ENCODE measurements at regions not wholly inside any gene's neighbourhood (a gene's known extent, or its start where the extent isn't known, plus 50 kb on each side); places are given as distances from the start of the nearest gene placed in this dataset.

DNA sequence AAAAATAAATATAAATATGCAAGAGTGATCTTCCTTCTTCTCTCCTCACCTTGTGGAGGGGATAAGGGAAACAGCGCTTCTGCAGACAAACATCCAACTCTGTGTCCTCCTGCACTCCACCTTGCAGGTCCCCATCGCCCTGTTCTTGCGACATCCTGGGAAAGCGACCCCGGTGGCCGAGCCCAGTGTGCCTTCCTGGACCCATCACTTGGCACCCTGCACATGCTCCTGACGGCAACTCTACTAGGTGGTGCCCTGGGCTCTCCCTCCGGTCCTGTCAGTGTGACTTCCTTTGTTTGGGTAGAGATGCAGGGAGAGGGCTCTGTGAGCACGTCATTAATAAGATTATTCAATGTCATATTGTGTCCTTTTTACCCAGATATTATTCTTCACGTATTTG is 266.0 kb upstream of the ADAMTS16 start:
- Histone ChIP-seq H3K27me3 (ENCODE audit: control insufficient read depth in 2 of 2, insufficient read depth in 2 of 2, low read length in 2 of 2) (no peaks in the 10 kb centered on the region), H3K4me1 (ENCODE audit: control insufficient read depth in 2 of 2, insufficient read depth in 2 of 2, low read length in 2 of 2) (no peaks in the 10 kb centered on the region), H3K36me3 (ENCODE audit: control insufficient read depth in 2 of 2, insufficient read depth in 2 of 2, low read length in 2 of 2) (no peaks in the 10 kb centered on the region), H3K4me3 (ENCODE audit: low read length in 2 of 2) (no peak overlapping the region), H3K27ac (ENCODE audit: low read depth in 2 of 2, low read length in 2 of 2) (no peak overlapping the region), H3K9me3 (ENCODE audit: control insufficient read depth in 2 of 2, low read length in 2 of 2) (no peaks in the 10 kb centered on the region), H3K9ac (ENCODE audit: low read depth in 1 of 2, low read length in 2 of 2) (no peak overlapping the region)

DNA sequence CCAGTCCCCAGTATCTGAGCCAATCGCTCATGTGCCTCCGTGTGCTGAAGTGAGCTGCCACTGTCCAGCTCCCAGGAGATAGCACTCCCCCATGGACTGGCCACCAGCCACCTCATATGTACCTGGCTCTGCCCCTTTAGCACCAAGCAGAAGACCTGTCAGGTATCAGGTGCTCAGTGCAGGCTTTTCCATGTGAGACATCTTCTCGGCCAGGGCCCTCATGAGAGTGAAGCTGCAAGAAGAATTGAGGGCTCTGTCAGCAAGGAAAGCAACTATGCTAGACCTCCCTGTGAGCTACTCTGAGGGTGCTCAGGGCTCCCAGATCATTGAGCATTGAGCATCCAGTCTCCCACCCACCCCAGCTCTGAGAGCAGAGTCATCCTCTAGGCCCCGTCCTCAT is 264.2 kb upstream of the ADAMTS16 start:
- Histone ChIP-seq H3K36me3 (ENCODE audit: control insufficient read depth in 2 of 2, insufficient read depth in 2 of 2, low read length in 2 of 2) (no peaks in the 10 kb centered on the region), H3K27ac (ENCODE audit: low read depth in 2 of 2, low read length in 2 of 2) (no peak overlapping the region), H3K27me3 (ENCODE audit: control insufficient read depth in 2 of 2, insufficient read depth in 2 of 2, low read length in 2 of 2) (no peaks in the 10 kb centered on the region), H3K9me3 (ENCODE audit: control insufficient read depth in 2 of 2, low read length in 2 of 2) (no peaks in the 10 kb centered on the region), H3K4me1 (ENCODE audit: control insufficient read depth in 2 of 2, insufficient read depth in 2 of 2, low read length in 2 of 2) (no peaks in the 10 kb centered on the region), H3K4me3 (ENCODE audit: low read length in 2 of 2) (no peak overlapping the region), H3K9ac (ENCODE audit: low read depth in 1 of 2, low read length in 2 of 2) (no peak overlapping the region)

DNA sequence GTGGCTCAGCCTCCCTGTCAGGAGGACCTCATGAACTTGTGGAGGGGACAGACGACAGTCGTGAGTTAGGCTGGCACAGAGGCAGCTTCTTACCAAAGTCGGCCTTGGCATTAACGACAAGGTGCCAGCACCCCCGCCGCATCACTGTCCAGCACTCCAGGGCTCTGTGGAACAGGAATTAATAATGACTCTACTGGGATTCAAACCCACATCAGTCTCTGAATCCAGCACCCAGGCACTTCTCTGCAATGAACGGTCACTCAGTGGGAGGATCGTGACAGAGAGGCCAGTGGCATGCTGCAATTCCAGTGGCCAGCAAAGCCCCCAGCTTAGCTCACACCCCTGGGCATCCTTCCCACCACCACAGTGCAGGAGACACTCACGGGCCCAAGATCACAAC is 263.3 kb upstream of the ADAMTS16 start:
- Histone ChIP-seq H3K36me3 (ENCODE audit: control insufficient read depth in 2 of 2, insufficient read depth in 2 of 2, low read length in 2 of 2) (no peaks in the 10 kb centered on the region), H3K4me1 (ENCODE audit: control insufficient read depth in 2 of 2, insufficient read depth in 2 of 2, low read length in 2 of 2) (no peaks in the 10 kb centered on the region)

DNA sequence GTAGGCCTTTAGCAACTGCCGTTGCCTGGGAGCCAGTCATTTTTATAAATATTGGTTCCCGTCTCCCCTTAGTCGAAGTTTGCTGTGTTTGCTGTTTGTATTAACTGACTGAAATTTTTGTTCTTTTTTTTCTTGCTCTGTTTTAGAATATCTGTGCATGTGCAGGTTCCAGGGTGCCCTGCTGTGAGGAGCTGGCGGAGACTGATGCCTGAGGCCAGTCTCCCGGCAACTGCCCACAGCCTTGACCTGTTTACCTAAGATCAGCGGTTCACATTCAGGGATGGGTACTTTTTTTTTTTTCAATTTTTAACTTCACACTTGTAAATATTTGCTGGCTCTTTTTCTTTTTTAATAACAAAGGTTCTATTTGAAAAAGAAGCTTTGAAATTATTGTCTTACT is 262.6 kb upstream of the ADAMTS16 start:
- Histone ChIP-seq H3K4me3 (ENCODE audit: low read length in 2 of 2) (no peak overlapping the region), H3K27me3 (ENCODE audit: control insufficient read depth in 2 of 2, insufficient read depth in 2 of 2, low read length in 2 of 2) (no peaks in the 10 kb centered on the region), H3K27ac (ENCODE audit: low read depth in 2 of 2, low read length in 2 of 2) (no peak overlapping the region), H3K9me3 (ENCODE audit: control insufficient read depth in 2 of 2, low read length in 2 of 2) (no peaks in the 10 kb centered on the region), H3K36me3 (ENCODE audit: control insufficient read depth in 2 of 2, insufficient read depth in 2 of 2, low read length in 2 of 2) (no peaks in the 10 kb centered on the region), H3K4me1 (ENCODE audit: control insufficient read depth in 2 of 2, insufficient read depth in 2 of 2, low read length in 2 of 2) (no peaks in the 10 kb centered on the region), H3K9ac (ENCODE audit: low read depth in 1 of 2, low read length in 2 of 2) (no peak overlapping the region)

More for the DNA sequence above, 263.3 kb upstream of the ADAMTS16 start:
- no peak overlapping the region for H3K4me3 ChIP-seq (ENCODE audit: low read length in 2 of 2)
- H3K27ac ChIP-seq (ENCODE audit: low read depth in 2 of 2, low read length in 2 of 2) = no peak overlapping the region
- H3K9me3 ChIP-seq (ENCODE audit: control insufficient read depth in 2 of 2, low read length in 2 of 2) = no peaks in the 10 kb centered on the region
- no peaks in the 10 kb centered on the region for H3K27me3 ChIP-seq (ENCODE audit: control insufficient read depth in 2 of 2, insufficient read depth in 2 of 2, low read length in 2 of 2)
- no peak overlapping the region for H3K9ac ChIP-seq (ENCODE audit: low read depth in 1 of 2, low read length in 2 of 2)

DNA sequence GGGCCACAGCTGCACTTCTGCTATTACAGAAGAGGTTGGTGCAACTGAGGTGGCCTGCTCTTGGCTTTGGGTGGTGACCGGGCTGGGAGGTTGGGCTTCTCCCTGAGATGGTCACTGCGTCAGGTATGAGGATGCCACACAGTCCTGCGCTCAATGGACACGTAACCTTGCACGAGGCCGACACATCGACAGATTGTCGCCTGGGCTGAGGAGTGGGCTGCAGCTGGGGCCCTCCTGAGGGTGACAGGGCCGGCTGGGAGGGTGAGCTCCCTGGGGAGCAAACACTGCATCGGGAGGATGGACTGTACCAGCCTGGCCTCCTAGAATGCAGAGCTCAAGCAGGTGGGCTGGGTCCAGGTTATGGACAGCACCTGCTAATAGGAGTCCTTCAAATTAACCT is 261.1 kb upstream of the ADAMTS16 start:
- H3K9me3 ChIP-seq (ENCODE audit: control insufficient read depth in 2 of 2, low read length in 2 of 2) = no peaks in the 10 kb centered on the region
- no peaks in the 10 kb centered on the region for H3K36me3 ChIP-seq (ENCODE audit: control insufficient read depth in 2 of 2, insufficient read depth in 2 of 2, low read length in 2 of 2)
- no peak overlapping the region for H3K9ac ChIP-seq (ENCODE audit: low read depth in 1 of 2, low read length in 2 of 2)
- no peaks in the 10 kb centered on the region for H3K4me1 ChIP-seq (ENCODE audit: control insufficient read depth in 2 of 2, insufficient read depth in 2 of 2, low read length in 2 of 2)
- H3K27ac ChIP-seq (ENCODE audit: low read depth in 2 of 2, low read length in 2 of 2) = no peak overlapping the region
- H3K27me3 ChIP-seq (ENCODE audit: control insufficient read depth in 2 of 2, insufficient read depth in 2 of 2, low read length in 2 of 2) = no peaks in the 10 kb centered on the region
- no peak overlapping the region for H3K4me3 ChIP-seq (ENCODE audit: low read length in 2 of 2)

DNA sequence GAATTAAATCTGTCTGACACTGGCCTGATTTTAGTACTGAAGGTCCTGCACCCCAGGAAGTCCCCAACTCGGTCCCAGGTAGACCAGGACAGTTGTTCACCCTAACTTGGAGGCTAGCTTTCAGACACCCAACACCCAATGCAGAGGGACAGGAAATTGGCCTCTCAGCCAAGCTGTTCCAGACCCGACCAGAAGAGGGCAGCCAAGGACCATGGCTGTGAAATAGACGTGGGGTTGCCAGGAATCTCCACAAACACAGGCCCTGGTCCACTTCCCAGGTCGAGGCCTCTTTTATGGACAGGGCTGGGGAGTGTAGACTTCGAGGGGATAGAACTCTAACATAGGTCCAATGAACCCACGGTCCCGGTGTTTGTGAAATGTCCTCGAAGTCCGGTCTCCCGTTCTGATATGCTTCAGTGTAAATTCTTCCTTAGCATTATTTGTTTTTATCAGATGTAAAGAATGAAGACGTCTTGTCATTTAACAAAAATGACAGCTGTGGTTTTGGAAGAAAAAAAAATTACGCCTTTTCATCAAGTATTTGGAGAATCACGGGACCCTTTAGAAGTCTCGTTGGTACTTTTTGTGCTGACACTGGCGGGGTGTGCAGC is 260.3 kb upstream of the ADAMTS16 start:
- H3K4me3 ChIP-seq (ENCODE audit: low read length in 2 of 2) = no peak overlapping the region
- H3K9ac ChIP-seq (ENCODE audit: low read depth in 1 of 2, low read length in 2 of 2) = no peak overlapping the region
- no peak overlapping the region for H3K27ac ChIP-seq (ENCODE audit: low read depth in 2 of 2, low read length in 2 of 2)
- no peaks in the 10 kb centered on the region for H3K4me1 ChIP-seq (ENCODE audit: control insufficient read depth in 2 of 2, insufficient read depth in 2 of 2, low read length in 2 of 2)
- no peaks in the 10 kb centered on the region for H3K36me3 ChIP-seq (ENCODE audit: control insufficient read depth in 2 of 2, insufficient read depth in 2 of 2, low read length in 2 of 2)
- H3K27me3 ChIP-seq (ENCODE audit: control insufficient read depth in 2 of 2, insufficient read depth in 2 of 2, low read length in 2 of 2) = no peaks in the 10 kb centered on the region
- H3K9me3 ChIP-seq (ENCODE audit: control insufficient read depth in 2 of 2, low read length in 2 of 2) = no peaks in the 10 kb centered on the region

DNA sequence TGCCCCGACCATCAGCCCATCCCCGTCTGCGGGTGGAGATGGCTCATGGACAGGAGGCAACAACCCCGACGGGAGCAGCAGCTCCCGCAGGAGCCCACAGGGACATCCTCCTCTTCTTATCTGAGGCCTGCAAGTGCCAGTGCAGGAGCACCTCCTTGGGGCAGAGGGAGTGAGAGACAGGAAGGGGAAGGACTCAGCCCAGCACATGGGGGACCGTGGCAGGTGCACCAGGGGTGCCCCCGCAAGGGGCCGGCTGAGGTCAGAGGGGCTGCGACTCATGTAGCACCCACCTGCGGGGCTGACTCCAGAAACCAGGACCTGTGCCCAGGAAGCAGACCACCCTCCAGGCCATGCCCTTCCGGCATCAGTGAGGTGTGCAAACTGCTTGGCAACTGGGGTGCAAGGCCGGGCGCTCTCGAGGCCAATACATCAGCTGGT is 259.8 kb upstream of the ADAMTS16 start:
- Histone ChIP-seq H3K27ac (ENCODE audit: low read depth in 2 of 2, low read length in 2 of 2) (no peak overlapping the region), H3K36me3 (ENCODE audit: control insufficient read depth in 2 of 2, insufficient read depth in 2 of 2, low read length in 2 of 2) (no peaks in the 10 kb centered on the region), H3K9ac (ENCODE audit: low read depth in 1 of 2, low read length in 2 of 2) (no peak overlapping the region), H3K9me3 (ENCODE audit: control insufficient read depth in 2 of 2, low read length in 2 of 2) (no peaks in the 10 kb centered on the region), H3K4me1 (ENCODE audit: control insufficient read depth in 2 of 2, insufficient read depth in 2 of 2, low read length in 2 of 2) (no peaks in the 10 kb centered on the region), H3K4me3 (ENCODE audit: low read length in 2 of 2) (no peak overlapping the region), H3K27me3 (ENCODE audit: control insufficient read depth in 2 of 2, insufficient read depth in 2 of 2, low read length in 2 of 2) (no peaks in the 10 kb centered on the region)

DNA sequence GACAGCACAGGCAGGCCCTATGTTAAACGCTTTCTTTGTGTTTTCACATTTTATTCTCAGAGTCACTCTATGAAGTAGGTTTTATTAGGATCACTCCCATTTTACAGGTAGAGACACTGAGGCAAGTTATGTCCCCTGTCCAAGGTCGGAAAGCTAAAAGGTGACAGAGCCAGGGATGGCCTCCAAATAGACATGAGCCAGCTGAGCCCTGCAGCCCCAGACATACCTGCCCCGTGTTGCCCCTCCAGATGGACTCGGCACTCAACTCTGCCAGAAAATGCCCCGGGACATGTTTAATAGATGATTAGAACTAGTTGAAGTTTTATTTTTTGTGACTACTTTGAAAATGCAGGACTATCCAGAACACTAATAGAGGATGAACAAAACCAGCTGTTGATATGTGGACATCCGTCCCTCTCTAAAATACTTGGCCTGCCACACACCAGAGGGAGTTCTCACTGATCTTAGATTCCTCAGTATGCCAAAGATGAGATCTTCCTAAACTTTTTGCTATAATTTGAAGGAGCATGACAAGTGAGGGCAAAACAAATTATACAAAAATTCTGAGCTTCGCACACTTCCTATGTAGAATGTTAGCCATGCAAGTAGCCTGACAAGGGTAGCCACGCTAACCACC is 258.6 kb upstream of the ADAMTS16 start:
- H3K4me3 ChIP-seq (ENCODE audit: low read length in 2 of 2) = no peak overlapping the region
- H3K27ac ChIP-seq (ENCODE audit: low read depth in 2 of 2, low read length in 2 of 2) = no peak overlapping the region
- no peaks in the 10 kb centered on the region for H3K4me1 ChIP-seq (ENCODE audit: control insufficient read depth in 2 of 2, insufficient read depth in 2 of 2, low read length in 2 of 2)
- no peaks in the 10 kb centered on the region for H3K27me3 ChIP-seq (ENCODE audit: control insufficient read depth in 2 of 2, insufficient read depth in 2 of 2, low read length in 2 of 2)
- no peaks in the 10 kb centered on the region for H3K9me3 ChIP-seq (ENCODE audit: control insufficient read depth in 2 of 2, low read length in 2 of 2)
- no peaks in the 10 kb centered on the region for H3K36me3 ChIP-seq (ENCODE audit: control insufficient read depth in 2 of 2, insufficient read depth in 2 of 2, low read length in 2 of 2)
- no peak overlapping the region for H3K9ac ChIP-seq (ENCODE audit: low read depth in 1 of 2, low read length in 2 of 2)

DNA sequence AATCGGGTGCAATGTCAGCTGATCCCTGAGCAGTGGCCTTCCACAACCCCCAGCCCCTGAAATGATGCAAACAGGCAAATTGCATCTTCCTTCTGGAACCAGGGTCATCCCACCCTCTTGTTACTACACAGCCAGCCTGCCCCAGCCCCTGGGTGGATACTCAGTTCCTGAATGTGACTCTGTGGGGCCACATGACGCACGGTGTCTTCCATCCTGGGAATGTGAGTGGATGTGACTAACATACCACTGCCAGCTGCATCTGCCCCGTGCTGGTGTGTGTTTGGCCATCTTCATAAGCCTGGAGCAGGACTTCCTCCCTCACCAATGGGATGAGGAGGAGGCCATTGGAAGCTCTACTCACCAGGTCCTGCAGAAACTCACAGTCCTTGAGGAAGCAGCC is 257.9 kb upstream of the ADAMTS16 start:
- H3K27me3 ChIP-seq (ENCODE audit: control insufficient read depth in 2 of 2, insufficient read depth in 2 of 2, low read length in 2 of 2) = no peaks in the 10 kb centered on the region
- no peak overlapping the region for H3K27ac ChIP-seq (ENCODE audit: low read depth in 2 of 2, low read length in 2 of 2)
- H3K4me1 ChIP-seq (ENCODE audit: control insufficient read depth in 2 of 2, insufficient read depth in 2 of 2, low read length in 2 of 2) = no peaks in the 10 kb centered on the region
- no peaks in the 10 kb centered on the region for H3K9me3 ChIP-seq (ENCODE audit: control insufficient read depth in 2 of 2, low read length in 2 of 2)
- no peak overlapping the region for H3K9ac ChIP-seq (ENCODE audit: low read depth in 1 of 2, low read length in 2 of 2)
- H3K36me3 ChIP-seq (ENCODE audit: control insufficient read depth in 2 of 2, insufficient read depth in 2 of 2, low read length in 2 of 2) = no peaks in the 10 kb centered on the region
- H3K4me3 ChIP-seq (ENCODE audit: low read length in 2 of 2) = no peak overlapping the region

DNA sequence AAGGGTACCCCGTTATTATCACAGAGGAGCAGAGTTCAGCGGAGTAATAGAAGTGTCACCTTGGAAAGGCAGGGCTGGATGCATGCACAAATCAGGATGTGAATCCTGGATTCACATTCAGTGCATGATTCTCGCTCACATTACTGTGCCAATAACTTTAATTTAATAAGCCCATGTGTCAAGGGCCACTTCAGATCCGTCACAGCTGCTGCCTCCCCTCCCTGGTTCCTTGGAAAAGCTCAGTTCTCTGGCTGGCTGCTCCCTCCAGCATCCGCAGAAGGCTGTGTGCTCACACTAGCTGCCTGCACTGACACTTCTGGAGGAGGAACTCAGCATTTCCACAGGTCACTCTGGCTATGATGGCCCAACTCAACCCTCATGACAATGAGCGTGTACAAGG is 256.8 kb upstream of the ADAMTS16 start:
- H3K36me3 ChIP-seq (ENCODE audit: control insufficient read depth in 2 of 2, insufficient read depth in 2 of 2, low read length in 2 of 2) = no peaks in the 10 kb centered on the region

More for the DNA sequence above, 256.8 kb upstream of the ADAMTS16 start:
- H3K27ac ChIP-seq (ENCODE audit: low read depth in 2 of 2, low read length in 2 of 2) = no peak overlapping the region
- no peaks in the 10 kb centered on the region for H3K4me1 ChIP-seq (ENCODE audit: control insufficient read depth in 2 of 2, insufficient read depth in 2 of 2, low read length in 2 of 2)
- H3K27me3 ChIP-seq (ENCODE audit: control insufficient read depth in 2 of 2, insufficient read depth in 2 of 2, low read length in 2 of 2) = no peaks in the 10 kb centered on the region
- no peaks in the 10 kb centered on the region for H3K9me3 ChIP-seq (ENCODE audit: control insufficient read depth in 2 of 2, low read length in 2 of 2)
- H3K4me3 ChIP-seq (ENCODE audit: low read length in 2 of 2) = no peak overlapping the region
- H3K9ac ChIP-seq (ENCODE audit: low read depth in 1 of 2, low read length in 2 of 2) = no peak overlapping the region
